Activated T-helper 1 cell treated with anti-CD3 and anti-CD28 coated beads, Interleukin-12 subunit alpha, Interleukin-12 subunit beta, Interleukin-2, Interleukin-4 antibody, amounts not matched to agents 30 ng/mL and 10 ng/mL and 1 ng/mL, durations not matched to agents 14 hours and 24 hours and 36 hours (primary cell): ENCODE measurements at regions not wholly inside any gene's neighbourhood (a gene's known extent, or its start where the extent isn't known, plus 50 kb on each side); places are given as distances from the start of the nearest gene placed in this dataset.

Experiments used
- DNase-seq: peaks from one replicate; pipeline ENCODE4 v3.0.0; 2021; ENCODE audit warnings: low spot score
- H3K27ac Mint-ChIP-seq: one replicate; pipeline ENCODE4 v1.8.0; 2021; ENCODE audit warnings: mild to moderate bottlenecking, mixed read lengths
- H3K27me3 Mint-ChIP-seq: one replicate; pipeline ENCODE4 v1.8.0; 2022; ENCODE audit warnings: mild to moderate bottlenecking, moderate library complexity, mixed read lengths; ENCODE audit not compliant: insufficient read depth
- H3K36me3 Mint-ChIP-seq: one replicate; pipeline ENCODE4 v1.8.0; 2021; ENCODE audit warnings: low read depth, mixed read lengths
- H3K4me1 Mint-ChIP-seq: one replicate; pipeline ENCODE4 v1.8.0; 2021; ENCODE audit warnings: low read depth, mixed read lengths
- H3K4me3 Mint-ChIP-seq: one replicate; pipeline ENCODE4 v1.8.0; 2021; ENCODE audit warnings: mild to moderate bottlenecking, moderate library complexity, mixed read lengths
- H3K9me3 Mint-ChIP-seq: one replicate; pipeline ENCODE4 v1.8.0; 2021; ENCODE audit warnings: mixed read lengths
- intact Hi-C: fragments of 100-400 bp; cut with micrococcal nuclease; formaldehyde crosslinking; loops from one replicate; pipeline ENCODE4 v1.15.1; 2024

DNA sequence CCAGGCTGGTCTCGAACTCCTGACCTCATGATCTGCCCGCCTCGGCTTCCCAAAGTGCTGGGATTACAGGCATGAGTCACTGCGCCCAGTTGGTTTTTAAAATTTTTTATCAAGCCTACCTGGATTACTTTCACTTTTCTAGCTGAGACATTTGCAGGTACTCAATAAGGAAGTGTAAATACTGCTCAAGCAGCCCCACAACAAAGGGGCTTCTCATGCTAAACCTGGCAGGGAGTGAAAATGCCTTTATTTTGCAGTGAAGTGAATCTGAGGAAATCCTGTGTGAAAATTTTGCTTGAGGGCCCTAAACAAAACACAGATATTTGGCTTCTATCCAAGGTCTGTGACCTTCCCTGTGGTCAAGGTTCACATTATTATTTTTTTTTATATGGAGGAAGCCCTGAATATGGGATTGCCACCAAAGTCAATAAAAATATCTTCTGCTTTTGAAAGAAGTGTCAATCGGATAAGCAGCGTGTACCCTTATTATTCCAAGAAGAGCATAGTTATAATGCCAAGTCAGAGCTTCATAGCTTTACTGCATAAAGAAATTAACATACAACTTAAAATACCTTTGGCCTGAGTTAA is 481.0 kb downstream of the SH2D1A start:
- no peak for DNase-seq
- no peaks in the 10 kb centered on the region for H3K27me3 Mint-ChIP-seq
- H3K4me3 Mint-ChIP-seq: no peak overlapping the region
- H3K4me1 Mint-ChIP-seq: no peaks in the 10 kb centered on the region
- no peak overlapping the region for H3K27ac Mint-ChIP-seq
- H3K36me3 Mint-ChIP-seq: no peaks in the 10 kb centered on the region
- H3K9me3 Mint-ChIP-seq: no peaks in the 10 kb centered on the region
- intact Hi-C loops: no loop called here

DNA sequence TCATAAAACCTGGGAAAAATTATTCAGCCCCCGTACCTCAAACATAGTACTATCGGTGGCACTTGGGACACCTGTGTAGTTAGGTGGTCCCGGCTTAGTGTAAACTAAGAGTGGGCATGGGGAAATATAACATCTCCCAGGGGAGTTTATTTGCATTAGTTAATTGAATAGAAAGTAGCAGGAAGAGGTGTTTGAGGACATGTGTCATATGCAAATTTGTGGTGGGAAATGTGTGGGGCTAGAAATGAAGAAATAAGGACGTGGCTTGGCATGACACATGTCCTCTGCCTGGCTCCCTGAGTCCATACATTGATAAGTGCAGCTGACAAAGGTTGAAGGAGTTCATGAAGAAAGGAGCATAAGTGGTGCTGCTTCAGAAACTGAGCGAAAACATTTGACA is 483.6 kb downstream of the SH2D1A start:
- Mint-ChIP-seq H3K27ac (no peak overlapping the region), H3K4me3 (no peak overlapping the region), H3K9me3 (no peaks in the 10 kb centered on the region), H3K36me3 (no peaks in the 10 kb centered on the region), H3K27me3 (no peaks in the 10 kb centered on the region), H3K4me1 (no peaks in the 10 kb centered on the region)
- DNase-seq: no peak
- intact Hi-C loops: no loop called here

DNA sequence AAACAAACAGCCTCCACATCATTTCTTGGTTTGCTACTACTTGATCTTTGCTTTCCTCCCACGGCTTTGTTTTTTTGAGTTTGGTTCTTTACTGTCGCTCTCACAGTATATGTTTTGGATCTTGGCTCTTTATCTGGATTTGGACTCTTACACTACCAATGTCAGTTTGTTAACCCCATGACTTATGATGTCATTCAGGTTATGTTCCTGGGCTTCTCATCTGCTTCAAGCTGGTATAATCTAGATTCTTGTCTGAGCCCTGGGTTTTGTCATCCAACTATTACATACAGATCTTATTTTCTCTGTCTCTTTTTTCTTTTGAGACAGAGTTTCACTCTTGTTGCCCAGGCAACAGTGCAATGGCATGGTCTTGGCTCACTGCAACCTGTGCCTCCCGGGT is 482.9 kb upstream of the TEX13C start:
- H3K9me3 Mint-ChIP-seq: no peaks in the 10 kb centered on the region
- H3K27ac Mint-ChIP-seq: no peak overlapping the region
- H3K4me3 Mint-ChIP-seq: no peak overlapping the region
- intact Hi-C loops: no loop called here
- no peaks in the 10 kb centered on the region for H3K36me3 Mint-ChIP-seq
- H3K4me1 Mint-ChIP-seq: no peaks in the 10 kb centered on the region
- no peak for DNase-seq
- H3K27me3 Mint-ChIP-seq: no peaks in the 10 kb centered on the region

DNA sequence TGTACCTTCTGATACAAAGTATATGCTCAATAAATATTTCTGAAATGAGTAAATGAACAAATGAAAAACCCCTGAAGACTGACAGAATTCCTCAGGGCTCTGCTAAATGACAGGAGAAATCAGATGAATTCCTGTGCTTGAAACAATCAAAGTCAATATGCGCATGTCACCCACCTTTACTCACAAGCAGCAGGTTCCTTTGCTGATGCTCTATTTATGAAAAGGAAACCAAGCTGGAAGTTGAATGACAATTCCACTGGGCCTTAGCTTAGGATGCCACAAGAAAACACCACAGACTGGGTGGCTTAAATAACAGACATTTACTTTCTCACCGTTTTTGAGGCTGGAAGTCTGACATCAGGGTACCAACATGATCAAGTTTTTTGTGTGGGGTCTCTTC is 477.5 kb upstream of the TEX13C start:
- no peak for DNase-seq
- Mint-ChIP-seq H3K9me3 (no peaks in the 10 kb centered on the region), H3K4me3 (no peak overlapping the region), H3K27ac (no peak overlapping the region), H3K36me3 (no peaks in the 10 kb centered on the region), H3K27me3 (no peaks in the 10 kb centered on the region), H3K4me1 (no peaks in the 10 kb centered on the region)
- intact Hi-C loops: no loop called here

DNA sequence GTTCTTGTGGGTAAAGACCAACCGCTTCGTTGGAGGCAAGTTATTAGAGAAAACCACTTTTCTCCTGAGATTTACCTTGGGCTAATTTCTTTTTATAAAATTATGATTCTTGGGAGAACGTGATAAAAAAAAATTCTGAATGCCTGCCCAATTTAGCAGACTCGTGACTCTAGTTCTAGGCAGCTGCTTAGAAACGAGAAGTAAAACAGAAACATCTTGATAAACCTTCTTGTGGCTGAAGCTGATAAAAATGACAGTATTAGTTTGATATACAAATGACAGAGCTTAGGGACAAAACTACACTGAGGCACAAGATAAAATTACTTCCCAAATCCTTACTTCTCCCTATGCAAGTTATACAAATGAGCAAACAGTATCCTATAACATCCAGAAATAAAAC is 458.9 kb upstream of the TEX13C start:
- H3K4me1 Mint-ChIP-seq: no peaks in the 10 kb centered on the region
- no peaks in the 10 kb centered on the region for H3K36me3 Mint-ChIP-seq
- H3K4me3 Mint-ChIP-seq: no peak overlapping the region

GRCh38 chrX:124862301-124862700 is 457.4 kb upstream of the TEX13C start:
- Mint-ChIP-seq H3K9me3 (no peaks in the 10 kb centered on the region), H3K36me3 (no peaks in the 10 kb centered on the region), H3K27ac (no peak overlapping the region), H3K4me3 (no peak overlapping the region), H3K4me1 (no peaks in the 10 kb centered on the region), H3K27me3 (no peaks in the 10 kb centered on the region)
- DNase-seq: no peak
- intact Hi-C loops: no loop called here

More for the DNA sequence above, 458.9 kb upstream of the TEX13C start:
- no peak for DNase-seq
- Mint-ChIP-seq H3K27me3 (peaks cover under 1% of the 10 kb centered on the region), H3K9me3 (no peaks in the 10 kb centered on the region), H3K27ac (no peak overlapping the region)
- intact Hi-C loops: no loop called here

DNA sequence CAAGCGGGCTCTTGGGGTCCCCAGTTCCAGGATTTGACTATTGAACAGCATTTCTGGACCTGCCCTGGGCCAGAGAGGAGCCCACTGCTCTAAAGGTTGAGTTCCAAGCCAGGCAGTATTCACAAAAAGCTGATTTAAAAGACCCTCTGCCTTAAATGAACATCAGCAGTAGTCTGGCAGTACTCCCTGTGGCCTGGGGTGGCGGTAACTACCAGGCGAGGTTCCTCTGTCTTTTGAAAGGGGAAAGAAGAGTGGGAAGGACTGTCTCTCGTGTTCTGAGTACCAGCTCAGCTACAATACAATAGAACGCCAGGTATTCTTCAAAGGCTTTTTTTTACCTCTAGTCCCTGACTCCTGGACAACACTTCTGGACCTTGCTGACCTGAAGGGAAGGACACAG is 456.4 kb upstream of the TEX13C start:
- Mint-ChIP-seq H3K4me3 (no peak overlapping the region), H3K27ac (no peak overlapping the region), H3K27me3 (no peaks in the 10 kb centered on the region), H3K4me1 (no peaks in the 10 kb centered on the region), H3K36me3 (no peaks in the 10 kb centered on the region), H3K9me3 (no peaks in the 10 kb centered on the region)
- no peak for DNase-seq
- intact Hi-C loops: no loop called here

- no peaks in the 10 kb centered on the region for H3K36me3 Mint-ChIP-seq
- DNase-seq: no peak
- intact Hi-C loops: no loop called here
- no peaks in the 10 kb centered on the region for H3K4me1 Mint-ChIP-seq
- no peaks in the 10 kb centered on the region for H3K27me3 Mint-ChIP-seq
- H3K9me3 Mint-ChIP-seq: no peaks in the 10 kb centered on the region
- H3K27ac Mint-ChIP-seq: no peak overlapping the region
- no peak overlapping the region for H3K4me3 Mint-ChIP-seq
Observed at GRCh38 chrX:124887572-124887971, 432.1 kb upstream of the TEX13C start.

GRCh38 chrX:124895947-124896346 is 423.7 kb upstream of the TEX13C start:
- Mint-ChIP-seq H3K36me3 (no peaks in the 10 kb centered on the region), H3K4me3 (no peak overlapping the region), H3K27me3 (peaks cover 2% of the 10 kb centered on the region), H3K27ac (no peak overlapping the region), H3K9me3 (no peaks in the 10 kb centered on the region), H3K4me1 (no peaks in the 10 kb centered on the region)
- DNase-seq: no peak
- intact Hi-C loops: no loop called here

DNA sequence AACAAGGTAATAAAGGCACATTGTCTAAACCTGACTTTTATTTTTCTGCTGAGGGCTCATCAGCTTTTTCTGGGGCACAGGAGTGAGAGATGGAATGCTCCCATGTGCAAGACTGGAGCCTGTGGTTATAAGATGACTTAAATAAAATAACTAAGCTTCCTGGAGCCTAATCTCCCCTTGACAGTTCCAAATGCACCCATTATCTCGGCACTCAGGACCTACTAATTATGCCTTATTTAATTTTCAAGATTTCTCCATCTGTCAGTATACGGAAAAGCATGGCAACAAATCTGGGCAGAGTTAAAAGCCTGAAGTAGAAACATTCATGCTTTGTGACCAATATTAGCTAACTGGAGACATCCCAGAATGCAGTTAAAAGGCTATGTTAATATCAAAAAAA is 416.7 kb upstream of the TEX13C start:
- H3K9me3 Mint-ChIP-seq: no peaks in the 10 kb centered on the region
- no peaks in the 10 kb centered on the region for H3K4me1 Mint-ChIP-seq
- no peak overlapping the region for H3K27ac Mint-ChIP-seq
- intact Hi-C loops: no loop called here
- no peak for DNase-seq
- H3K27me3 Mint-ChIP-seq: no peaks in the 10 kb centered on the region
- no peak overlapping the region for H3K4me3 Mint-ChIP-seq
- H3K36me3 Mint-ChIP-seq: no peaks in the 10 kb centered on the region

GRCh38 chrX:124910611-124911010 is 409.1 kb upstream of the TEX13C start:
- Mint-ChIP-seq H3K4me3 (no peak overlapping the region), H3K36me3 (no peaks in the 10 kb centered on the region), H3K27me3 (peaks cover 2% of the 10 kb centered on the region), H3K4me1 (no peaks in the 10 kb centered on the region), H3K9me3 (no peaks in the 10 kb centered on the region), H3K27ac (no peak overlapping the region)
- no peak for DNase-seq
- intact Hi-C loops: no loop called here

DNA sequence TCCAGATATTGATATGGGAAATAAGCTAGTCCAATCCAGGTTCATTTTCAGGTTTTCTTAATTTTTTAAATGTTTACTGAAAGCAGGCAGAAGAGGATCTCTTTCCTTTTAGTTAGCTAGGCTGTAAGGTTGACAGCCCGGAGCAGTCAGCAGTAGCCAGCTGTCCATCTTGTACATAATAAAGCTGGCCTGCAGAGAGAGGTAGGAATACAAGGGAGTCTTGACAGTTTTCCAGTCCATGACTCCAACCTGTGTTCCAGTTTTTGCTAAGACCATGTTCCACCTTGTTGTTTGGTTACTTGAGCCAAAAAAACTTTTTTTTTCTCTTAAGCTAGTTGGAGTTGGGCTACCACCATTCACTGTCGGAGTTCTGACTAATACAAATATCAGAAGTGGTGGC is 402.7 kb upstream of the TEX13C start:
- Mint-ChIP-seq H3K4me1 (no peaks in the 10 kb centered on the region), H3K27me3 (peaks cover 2% of the 10 kb centered on the region), H3K9me3 (no peaks in the 10 kb centered on the region), H3K36me3 (no peaks in the 10 kb centered on the region), H3K4me3 (no peak overlapping the region), H3K27ac (no peak overlapping the region)
- no peak for DNase-seq
- intact Hi-C loops: no loop called here

DNA sequence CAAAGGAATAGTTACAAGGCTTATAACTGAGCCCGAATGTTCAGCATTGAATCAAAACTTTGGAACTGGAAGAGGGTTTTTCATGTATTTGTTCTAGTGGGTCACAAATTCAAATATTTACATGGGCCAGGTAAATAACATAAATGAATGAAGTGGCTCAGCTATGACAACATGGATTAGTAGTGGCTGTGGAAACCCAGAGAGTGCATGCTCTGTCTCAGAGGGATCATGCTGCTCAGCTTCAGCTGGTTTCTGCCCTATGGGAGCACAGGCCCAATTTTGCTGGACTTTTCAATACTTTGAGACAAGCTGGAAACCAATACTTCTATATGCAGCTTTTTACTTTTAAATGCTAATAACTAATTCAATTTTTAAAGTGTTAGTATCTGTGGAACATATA is 394.0 kb upstream of the TEX13C start:
- Mint-ChIP-seq H3K9me3 (no peaks in the 10 kb centered on the region), H3K27ac (no peak overlapping the region), H3K4me3 (no peak overlapping the region), H3K27me3 (peaks cover 2% of the 10 kb centered on the region), H3K36me3 (no peaks in the 10 kb centered on the region), H3K4me1 (no peaks in the 10 kb centered on the region)
- intact Hi-C loops: no loop called here
- DNase-seq: no peak

GRCh38 chrX:124931241-124931640 is 388.4 kb upstream of the TEX13C start:
- no peaks in the 10 kb centered on the region for H3K4me1 Mint-ChIP-seq
- peaks cover 2% of the 10 kb centered on the region for H3K27me3 Mint-ChIP-seq
- no peak for DNase-seq
- H3K4me3 Mint-ChIP-seq: no peak overlapping the region
- intact Hi-C loops: no loop called here
- no peaks in the 10 kb centered on the region for H3K36me3 Mint-ChIP-seq
- no peak overlapping the region for H3K27ac Mint-ChIP-seq
- H3K9me3 Mint-ChIP-seq: no peaks in the 10 kb centered on the region
